ENCODE measurements at regions not wholly inside any gene's neighbourhood (a gene's known extent, or its start where the extent isn't known, plus 50 kb on each side); places are given as distances from the start of the nearest gene placed in this dataset.

- H3K9me3 Mint-ChIP-seq: peaks cover 12% of the 10 kb centered on the region
- H3K36me3 Mint-ChIP-seq (ENCODE audit: insufficient read depth): no peaks in the 10 kb centered on the region
- no peaks in the 10 kb centered on the region for H3K27me3 Mint-ChIP-seq
- no peak overlapping the region for H3K27ac Mint-ChIP-seq (ENCODE audit: low read depth)
- DNase-seq (ENCODE audit: low spot score in 2 of 2) (no peak), ATAC-seq (replicated peaks; ENCODE audit: extremely low read depth, poor library complexity, severe bottlenecking) (no peak)
- H3K4me1 Mint-ChIP-seq: no peaks in the 10 kb centered on the region
- no peak overlapping the region for H3K4me3 Mint-ChIP-seq
Measured at GRCh38 chr15:47964229-47964628, 156.6 kb upstream of the SLC24A5 start.

DNA sequence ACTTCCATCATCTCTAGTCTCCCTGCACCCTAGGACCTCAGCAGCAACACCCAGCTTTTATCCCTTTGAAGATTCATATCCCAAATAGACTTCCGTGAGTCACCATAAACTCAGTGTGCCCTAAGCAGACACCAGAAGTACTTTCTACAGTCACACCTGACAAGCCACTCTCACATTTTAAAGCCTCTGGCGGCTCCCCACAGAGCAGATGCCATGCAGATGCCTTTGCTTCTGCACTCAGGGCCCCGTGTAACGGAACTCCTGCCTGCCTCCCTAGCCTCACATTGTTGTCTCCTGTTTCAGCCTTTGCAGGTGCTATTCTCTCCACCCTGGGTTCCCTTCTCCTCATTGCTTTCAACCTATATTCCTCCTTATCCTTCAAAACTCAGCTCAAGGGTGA is 155.5 kb upstream of the SLC24A5 start:
- peaks cover 12% of the 10 kb centered on the region for H3K9me3 Mint-ChIP-seq
- H3K36me3 Mint-ChIP-seq (ENCODE audit: insufficient read depth): no peaks in the 10 kb centered on the region
- no peaks in the 10 kb centered on the region for H3K4me1 Mint-ChIP-seq
- no peak overlapping the region for H3K27ac Mint-ChIP-seq (ENCODE audit: low read depth)
- DNase-seq (ENCODE audit: low spot score in 2 of 2) (no peak), ATAC-seq (replicated peaks; ENCODE audit: extremely low read depth, poor library complexity, severe bottlenecking) (no peak)
- no peak overlapping the region for H3K4me3 Mint-ChIP-seq
- H3K27me3 Mint-ChIP-seq: no peaks in the 10 kb centered on the region

GRCh38 chr15:47968593-47968992 is 152.2 kb upstream of the SLC24A5 start:
- H3K27me3 Mint-ChIP-seq: no peaks in the 10 kb centered on the region
- DNase-seq (ENCODE audit: low spot score in 2 of 2): no peak
- ATAC-seq (replicated peaks; ENCODE audit: extremely low read depth, poor library complexity, severe bottlenecking): no peak
- no peaks in the 10 kb centered on the region for H3K4me1 Mint-ChIP-seq
- no peak overlapping the region for H3K4me3 Mint-ChIP-seq
- H3K9me3 Mint-ChIP-seq: peaks cover 6% of the 10 kb centered on the region
- H3K36me3 Mint-ChIP-seq (ENCODE audit: insufficient read depth): no peaks in the 10 kb centered on the region
- H3K27ac Mint-ChIP-seq (ENCODE audit: low read depth): no peak overlapping the region

- H3K36me3 Mint-ChIP-seq (ENCODE audit: insufficient read depth): no peaks in the 10 kb centered on the region
- ATAC-seq (replicated peaks; ENCODE audit: extremely low read depth, poor library complexity, severe bottlenecking) (no peak), DNase-seq (ENCODE audit: low spot score in 2 of 2) (no peak)
- H3K27ac Mint-ChIP-seq (ENCODE audit: low read depth): no peak overlapping the region
- H3K27me3 Mint-ChIP-seq: no peaks in the 10 kb centered on the region
- H3K4me3 Mint-ChIP-seq: no peak overlapping the region
- H3K9me3 Mint-ChIP-seq: no peaks in the 10 kb centered on the region
- H3K4me1 Mint-ChIP-seq: no peaks in the 10 kb centered on the region
Measured at GRCh38 chr15:47971637-47972036, 149.2 kb upstream of the SLC24A5 start.

DNA sequence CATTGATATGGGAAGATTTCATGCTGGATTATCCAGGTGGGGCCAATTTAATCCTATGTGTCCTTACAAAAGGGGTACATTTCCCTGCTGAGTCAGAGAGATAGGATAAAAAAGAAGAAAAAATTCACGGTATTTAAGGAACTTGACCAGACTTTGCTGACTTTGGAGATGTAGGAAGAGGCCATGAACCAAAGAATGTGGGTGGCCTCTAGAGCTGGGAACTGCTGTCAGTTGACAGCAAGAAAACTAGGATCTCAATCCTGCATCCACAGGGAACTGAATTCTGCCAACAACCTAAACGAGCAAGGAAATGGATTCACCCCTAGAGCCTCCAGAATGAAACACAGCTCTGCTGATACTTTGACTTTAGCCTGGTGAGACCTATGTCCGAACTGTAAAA is 148.1 kb upstream of the SLC24A5 start:
- H3K27ac Mint-ChIP-seq (ENCODE audit: low read depth): no peak overlapping the region
- DNase-seq (ENCODE audit: low spot score in 2 of 2) (no peak), ATAC-seq (replicated peaks; ENCODE audit: extremely low read depth, poor library complexity, severe bottlenecking) (no peak)
- H3K9me3 Mint-ChIP-seq: no peaks in the 10 kb centered on the region
- no peaks in the 10 kb centered on the region for H3K4me1 Mint-ChIP-seq
- H3K36me3 Mint-ChIP-seq (ENCODE audit: insufficient read depth): no peaks in the 10 kb centered on the region
- H3K27me3 Mint-ChIP-seq: peaks cover 2% of the 10 kb centered on the region
- H3K4me3 Mint-ChIP-seq: no peak overlapping the region

DNA sequence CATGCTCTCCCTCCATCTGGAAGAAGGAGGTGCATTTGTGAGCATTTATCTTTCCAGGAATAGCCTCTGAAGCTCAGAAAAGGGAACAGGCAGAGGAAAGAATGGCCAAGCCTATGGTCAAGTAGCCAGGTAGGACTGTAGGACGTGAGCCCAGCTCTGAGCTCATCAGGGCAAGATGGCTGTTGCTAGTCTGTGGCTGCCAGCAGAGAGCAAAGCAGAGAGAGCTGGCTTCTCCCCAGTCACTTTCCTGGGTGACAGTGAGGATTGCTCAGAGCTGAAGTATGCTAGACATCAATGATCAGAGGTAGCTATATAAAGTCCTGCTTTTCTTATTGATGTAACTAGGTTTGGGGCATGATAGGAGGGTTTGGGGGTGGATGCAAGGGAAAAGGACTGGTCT is 146.1 kb upstream of the SLC24A5 start:
- H3K4me3 Mint-ChIP-seq: no peak overlapping the region
- no peak for DNase-seq (ENCODE audit: low spot score in 2 of 2)
- no peaks in the 10 kb centered on the region for H3K9me3 Mint-ChIP-seq
- no peak overlapping the region for H3K27ac Mint-ChIP-seq (ENCODE audit: low read depth)
- H3K27me3 Mint-ChIP-seq: peaks cover 12% of the 10 kb centered on the region
- no peaks in the 10 kb centered on the region for H3K36me3 Mint-ChIP-seq (ENCODE audit: insufficient read depth)
- no peaks in the 10 kb centered on the region for H3K4me1 Mint-ChIP-seq
- ATAC-seq (replicated peaks; ENCODE audit: extremely low read depth, poor library complexity, severe bottlenecking): no peak

DNA sequence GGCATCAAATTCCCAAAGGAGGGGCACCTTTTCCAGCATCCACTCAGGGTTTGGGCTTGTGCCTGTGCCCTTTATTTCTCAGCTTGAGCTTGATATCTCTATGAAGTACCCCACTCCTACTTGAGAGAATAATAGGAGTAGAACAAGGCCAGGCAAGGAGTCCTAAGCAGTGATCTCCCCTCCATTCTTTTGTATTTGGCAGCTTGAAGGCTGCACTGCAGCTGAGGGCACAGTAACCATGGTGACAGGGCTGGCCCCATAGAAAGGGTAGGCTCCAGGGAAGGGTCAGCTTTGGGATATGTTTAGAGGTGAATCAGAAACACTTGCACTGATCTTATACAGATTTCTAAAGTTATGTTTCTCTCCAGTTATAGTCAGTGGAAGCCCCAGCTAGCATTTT is 145.4 kb upstream of the SLC24A5 start:
- no peak for DNase-seq (ENCODE audit: low spot score in 2 of 2)
- H3K4me1 Mint-ChIP-seq: no peaks in the 10 kb centered on the region
- no peaks in the 10 kb centered on the region for H3K36me3 Mint-ChIP-seq (ENCODE audit: insufficient read depth)
- H3K9me3 Mint-ChIP-seq: no peaks in the 10 kb centered on the region
- no peak for ATAC-seq (replicated peaks; ENCODE audit: extremely low read depth, poor library complexity, severe bottlenecking)
- no peak overlapping the region for H3K27ac Mint-ChIP-seq (ENCODE audit: low read depth)
- H3K4me3 Mint-ChIP-seq: no peak overlapping the region
- H3K27me3 Mint-ChIP-seq: peaks cover 12% of the 10 kb centered on the region

GRCh38 chr15:47983533-47983932 is 137.3 kb upstream of the SLC24A5 start:
- Mint-ChIP-seq H3K4me3 (no peak overlapping the region), H3K27ac (ENCODE audit: low read depth) (no peak overlapping the region), H3K36me3 (ENCODE audit: insufficient read depth) (peaks cover 2% of the 10 kb centered on the region), H3K27me3 (peaks cover 2% of the 10 kb centered on the region), H3K9me3 (no peaks in the 10 kb centered on the region), H3K4me1 (no peaks in the 10 kb centered on the region)
- DNase-seq (ENCODE audit: low spot score in 2 of 2) (no peak), ATAC-seq (replicated peaks; ENCODE audit: extremely low read depth, poor library complexity, severe bottlenecking) (no peak)

GRCh38 chr15:47985568-47985967 is 135.2 kb upstream of the SLC24A5 start:
- H3K4me1 Mint-ChIP-seq: no peaks in the 10 kb centered on the region
- no peaks in the 10 kb centered on the region for H3K9me3 Mint-ChIP-seq
- DNase-seq (ENCODE audit: low spot score in 2 of 2) (no peak), ATAC-seq (replicated peaks; ENCODE audit: extremely low read depth, poor library complexity, severe bottlenecking) (no peak)
- no peak overlapping the region for H3K27ac Mint-ChIP-seq (ENCODE audit: low read depth)
- no peaks in the 10 kb centered on the region for H3K27me3 Mint-ChIP-seq
- peaks cover 2% of the 10 kb centered on the region for H3K36me3 Mint-ChIP-seq (ENCODE audit: insufficient read depth)
- H3K4me3 Mint-ChIP-seq: no peak overlapping the region

- Mint-ChIP-seq H3K9me3 (no peaks in the 10 kb centered on the region), H3K4me3 (no peak overlapping the region)
Measured at GRCh38 chr15:47987461-47987860, 133.3 kb upstream of the SLC24A5 start.

DNA sequence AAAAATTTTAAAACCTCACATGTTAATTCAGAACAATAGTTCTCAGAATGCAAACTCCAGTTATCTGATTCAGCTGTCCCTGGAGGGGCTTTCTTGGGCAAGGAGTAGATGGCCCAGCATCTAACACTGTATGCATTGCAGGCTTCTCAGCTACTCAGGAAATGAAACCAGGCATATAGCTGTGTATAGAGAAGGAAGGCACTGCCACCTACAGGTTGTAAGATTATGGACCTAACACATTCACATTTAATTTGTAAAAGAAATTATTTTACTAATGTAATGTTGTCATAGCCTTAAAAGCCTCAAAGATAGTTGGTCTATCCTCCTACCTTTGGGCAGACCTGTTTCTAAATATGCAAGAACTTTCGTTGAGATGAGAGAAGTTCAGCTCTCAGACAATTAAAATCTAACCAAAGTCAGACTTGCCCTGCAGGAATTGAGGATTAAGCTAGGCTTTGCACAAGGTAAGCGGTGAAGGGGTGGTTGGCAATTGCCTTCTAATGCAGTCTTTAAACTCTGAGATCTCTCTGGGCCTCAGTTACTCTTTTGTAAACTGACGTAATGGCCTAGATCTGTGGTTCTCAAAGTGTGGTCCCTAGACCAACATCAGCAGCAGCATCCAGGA is 132.8 kb upstream of the SLC24A5 start:
- no peaks in the 10 kb centered on the region for H3K9me3 Mint-ChIP-seq
- no peaks in the 10 kb centered on the region for H3K4me1 Mint-ChIP-seq
- H3K4me3 Mint-ChIP-seq: no peak overlapping the region
- H3K36me3 Mint-ChIP-seq (ENCODE audit: insufficient read depth): no peaks in the 10 kb centered on the region
- H3K27ac Mint-ChIP-seq (ENCODE audit: low read depth): no peak overlapping the region
- no peak for ATAC-seq (replicated peaks; ENCODE audit: extremely low read depth, poor library complexity, severe bottlenecking)
- no peaks in the 10 kb centered on the region for H3K27me3 Mint-ChIP-seq
- DNase-seq (ENCODE audit: low spot score in 2 of 2): no peak

More at GRCh38 chr15:47987461-47987860, 133.3 kb upstream of the SLC24A5 start:
- Mint-ChIP-seq H3K27me3 (no peaks in the 10 kb centered on the region), H3K36me3 (ENCODE audit: insufficient read depth) (no peaks in the 10 kb centered on the region), H3K27ac (ENCODE audit: low read depth) (no peak overlapping the region), H3K4me1 (no peaks in the 10 kb centered on the region)
- ATAC-seq (replicated peaks; ENCODE audit: extremely low read depth, poor library complexity, severe bottlenecking) (no peak), DNase-seq (ENCODE audit: low spot score in 2 of 2) (no peak)

- no peaks in the 10 kb centered on the region for H3K36me3 Mint-ChIP-seq (ENCODE audit: insufficient read depth)
- H3K27me3 Mint-ChIP-seq: no peaks in the 10 kb centered on the region
- no peak for DNase-seq (ENCODE audit: low spot score in 2 of 2)
- H3K4me1 Mint-ChIP-seq: no peaks in the 10 kb centered on the region
- no peaks in the 10 kb centered on the region for H3K9me3 Mint-ChIP-seq
- H3K27ac Mint-ChIP-seq (ENCODE audit: low read depth): no peak overlapping the region
- no peak for ATAC-seq (replicated peaks; ENCODE audit: extremely low read depth, poor library complexity, severe bottlenecking)
- no peak overlapping the region for H3K4me3 Mint-ChIP-seq
Measured at GRCh38 chr15:47988564-47988963, 132.2 kb upstream of the SLC24A5 start.

DNA sequence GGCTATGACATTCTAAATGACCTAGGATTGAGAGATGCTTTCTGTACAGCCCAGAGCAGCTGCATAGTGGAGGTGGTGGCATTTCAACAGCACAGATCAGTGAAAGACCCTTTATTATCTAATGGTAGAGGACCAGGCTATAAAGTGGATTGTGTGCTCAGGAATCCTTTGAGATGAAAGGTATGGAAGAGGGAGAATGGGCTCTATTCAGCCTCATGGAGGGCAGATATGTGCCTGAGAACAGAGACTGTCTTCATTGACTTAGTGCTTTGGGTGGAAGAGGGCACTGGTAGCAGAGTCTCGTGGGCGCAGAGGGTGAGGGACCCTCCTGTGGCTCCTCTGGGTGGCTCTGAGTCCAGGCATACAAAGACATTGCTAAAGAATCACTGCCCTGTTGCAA is 130.0 kb upstream of the SLC24A5 start:
- no peaks in the 10 kb centered on the region for H3K36me3 Mint-ChIP-seq (ENCODE audit: insufficient read depth)
- H3K4me1 Mint-ChIP-seq: no peaks in the 10 kb centered on the region
- no peak for DNase-seq (ENCODE audit: low spot score in 2 of 2)
- no peaks in the 10 kb centered on the region for H3K9me3 Mint-ChIP-seq
- H3K27me3 Mint-ChIP-seq: no peaks in the 10 kb centered on the region
- H3K27ac Mint-ChIP-seq (ENCODE audit: low read depth): no peak overlapping the region
- no peak overlapping the region for H3K4me3 Mint-ChIP-seq
- no peak for ATAC-seq (replicated peaks; ENCODE audit: extremely low read depth, poor library complexity, severe bottlenecking)

GRCh38 chr15:47991357-47991756 is 129.4 kb upstream of the SLC24A5 start:
- H3K36me3 Mint-ChIP-seq (ENCODE audit: insufficient read depth): no peaks in the 10 kb centered on the region
- no peak overlapping the region for H3K27ac Mint-ChIP-seq (ENCODE audit: low read depth)
- no peak for DNase-seq (ENCODE audit: low spot score in 2 of 2)
- no peaks in the 10 kb centered on the region for H3K27me3 Mint-ChIP-seq
- H3K9me3 Mint-ChIP-seq: no peaks in the 10 kb centered on the region
- no peak for ATAC-seq (replicated peaks; ENCODE audit: extremely low read depth, poor library complexity, severe bottlenecking)
- no peak overlapping the region for H3K4me3 Mint-ChIP-seq
- H3K4me1 Mint-ChIP-seq: no peaks in the 10 kb centered on the region
